GM19025 (cell line): ENCODE measurements at regions not wholly inside any gene's neighbourhood (a gene's known extent, or its start where the extent isn't known, plus 50 kb on each side); places are given as distances from the start of the nearest gene placed in this dataset.

ENCODE experiments used
- ATAC-seq: cut with Tn5 transposase; IDR thresholded peaks from one replicate; pipeline ENCODE4 v1.9.1; 2021; ENCODE audit warnings: mild to moderate bottlenecking, low read depth, moderate library complexity; ENCODE audit not compliant: unreplicated experiment

DNA sequence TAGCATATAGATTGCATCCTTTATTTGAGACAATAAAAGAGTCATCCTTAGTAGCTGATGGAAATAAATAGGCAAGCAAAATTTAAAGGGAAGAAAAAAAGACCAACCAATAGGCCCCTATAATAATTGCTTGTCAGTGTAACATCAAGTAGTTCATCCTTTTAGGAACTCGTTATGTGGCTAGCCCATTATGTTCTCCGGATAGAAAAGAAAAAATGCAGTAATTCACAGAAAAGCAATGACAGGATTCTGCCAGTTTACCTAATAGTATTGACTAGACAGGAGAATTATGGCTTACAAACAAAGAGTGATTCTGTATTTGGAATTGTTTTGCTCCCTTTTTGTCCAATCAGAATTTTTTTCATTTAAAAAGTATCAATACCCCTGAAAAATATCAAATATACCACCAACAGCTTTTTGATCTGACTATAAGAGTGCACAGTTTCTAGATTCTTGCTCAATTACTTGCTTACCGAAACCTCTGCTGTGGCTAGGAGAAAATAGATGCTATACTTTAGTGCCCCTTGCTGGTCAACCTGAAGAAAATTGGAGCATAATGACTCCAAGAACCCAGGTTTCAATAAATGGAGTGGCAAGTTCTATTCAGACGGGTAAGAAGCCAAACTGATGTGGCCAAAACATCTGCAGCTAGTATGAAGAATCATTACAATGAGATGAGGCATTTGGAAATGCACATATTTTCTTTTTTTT is 91.5 kb upstream of the SASH1 start:
- ATAC-seq, result no peak

DNA sequence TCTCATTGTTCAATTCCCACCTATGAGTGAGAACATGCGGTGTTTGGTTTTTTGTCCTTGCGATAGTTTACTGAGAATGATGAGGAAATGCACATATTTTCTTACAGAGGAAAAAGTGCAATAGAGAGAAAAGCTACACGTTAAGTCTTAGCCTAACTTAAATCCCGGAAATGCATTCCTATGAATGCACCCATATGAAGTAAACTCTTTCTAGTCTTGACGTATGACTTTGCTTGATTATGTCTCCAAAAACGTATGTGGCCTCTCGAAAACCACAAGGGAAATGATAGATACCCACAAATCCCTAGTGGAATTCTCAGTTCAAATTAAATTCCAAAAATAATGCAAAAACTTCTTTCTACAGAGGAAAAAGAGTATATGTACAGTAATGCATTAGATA is 90.7 kb upstream of the SASH1 start:
- no peak for ATAC-seq

DNA sequence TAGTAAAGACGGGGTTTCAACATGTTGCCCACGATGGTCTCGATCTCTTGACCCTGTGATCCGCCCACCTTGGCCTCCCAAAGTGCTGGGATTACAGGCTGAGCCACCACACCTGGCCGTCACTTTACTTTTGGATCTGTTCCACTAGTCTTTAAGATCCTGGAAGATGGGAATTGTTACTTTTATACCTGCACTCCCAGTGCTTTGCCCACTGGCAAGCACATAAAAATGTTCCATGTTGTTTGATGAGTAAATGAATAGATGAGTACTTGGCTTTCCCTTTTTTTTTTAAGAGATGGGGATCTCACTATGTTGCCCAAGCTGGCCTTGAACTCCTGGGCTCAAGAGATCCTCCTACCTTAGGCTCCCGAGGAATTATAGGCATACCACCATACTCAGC is 84.8 kb upstream of the SASH1 start:
- ATAC-seq, result no peak

DNA sequence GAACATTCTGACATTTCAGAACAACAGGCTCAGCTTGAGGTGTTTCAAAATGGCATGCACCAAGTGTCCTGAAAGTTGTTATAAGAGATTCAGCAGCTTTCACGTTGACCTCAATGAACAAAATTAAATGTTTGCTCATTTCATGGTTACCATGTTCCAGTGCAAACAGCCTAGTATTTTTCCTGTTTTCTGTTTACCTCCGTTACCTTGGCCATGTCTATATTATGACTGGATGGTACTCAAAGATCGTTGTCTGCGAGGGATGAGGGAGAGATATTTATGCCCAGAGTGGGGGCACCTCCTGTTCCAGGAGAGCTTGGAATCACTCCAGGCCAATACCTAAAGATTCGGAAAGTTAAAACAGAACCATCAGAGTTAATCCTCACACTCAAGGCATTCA is 83.8 kb upstream of the SASH1 start:
- ATAC-seq, result no peak

DNA sequence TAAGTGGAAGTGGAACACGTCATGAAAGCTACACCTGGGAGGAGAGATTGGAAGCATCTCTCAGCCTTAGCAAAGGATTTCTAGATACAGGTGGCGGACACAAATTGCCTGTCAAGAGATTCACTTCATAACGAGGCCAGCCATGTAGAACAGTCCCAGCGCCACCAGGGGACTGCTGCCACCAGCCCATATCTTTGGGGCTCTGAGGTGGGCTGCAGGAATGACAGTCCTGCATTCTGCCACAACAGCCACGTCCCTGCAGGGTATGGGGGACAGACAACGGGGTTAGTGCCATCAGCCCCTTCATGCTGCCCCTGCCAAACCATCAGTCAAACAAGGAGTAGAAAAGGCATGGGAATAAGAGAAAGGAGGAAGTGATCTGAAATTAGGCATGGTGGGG is 81.2 kb upstream of the SASH1 start:
- ATAC-seq, result no peak

DNA sequence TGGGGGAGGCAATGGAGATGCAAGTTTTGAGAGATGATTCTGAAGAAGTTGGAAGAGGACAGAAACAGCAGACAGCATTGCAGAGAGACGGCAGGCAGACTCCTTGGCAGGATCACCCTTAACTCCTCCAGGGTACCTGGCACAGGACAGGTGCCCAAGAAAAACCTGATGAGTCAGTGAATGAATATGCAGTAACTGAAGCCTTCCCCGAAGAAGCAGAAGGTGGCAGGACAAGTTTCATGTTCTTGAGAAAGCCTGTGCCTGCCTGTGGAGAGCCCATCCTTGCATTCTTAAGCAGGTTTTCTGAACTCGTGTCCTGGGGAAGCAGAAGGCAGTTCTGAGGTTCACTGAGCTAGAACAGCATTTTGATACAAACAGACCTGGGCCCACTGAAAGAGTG is 79.6 kb upstream of the SASH1 start:
- no peak for ATAC-seq

DNA sequence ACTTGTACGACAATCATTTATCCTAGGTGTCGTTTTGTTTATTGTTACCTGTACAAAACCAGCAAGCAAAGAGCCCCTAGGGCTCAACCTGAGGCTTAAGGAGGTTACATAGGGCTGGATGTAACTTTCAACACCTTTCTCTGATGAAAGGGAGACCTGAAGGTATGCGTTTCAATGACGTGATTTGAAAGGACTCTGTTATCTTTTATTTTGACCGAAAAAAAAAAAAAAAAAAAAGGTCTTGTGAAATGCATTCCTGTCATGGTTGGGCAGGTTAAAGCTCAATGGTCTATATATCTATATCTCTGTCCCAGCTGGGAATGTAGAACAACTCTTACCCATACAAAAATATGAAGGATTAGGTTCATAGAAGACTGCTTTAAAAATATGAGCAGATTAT is 78.7 kb upstream of the SASH1 start:
- ATAC-seq, result no peak

DNA sequence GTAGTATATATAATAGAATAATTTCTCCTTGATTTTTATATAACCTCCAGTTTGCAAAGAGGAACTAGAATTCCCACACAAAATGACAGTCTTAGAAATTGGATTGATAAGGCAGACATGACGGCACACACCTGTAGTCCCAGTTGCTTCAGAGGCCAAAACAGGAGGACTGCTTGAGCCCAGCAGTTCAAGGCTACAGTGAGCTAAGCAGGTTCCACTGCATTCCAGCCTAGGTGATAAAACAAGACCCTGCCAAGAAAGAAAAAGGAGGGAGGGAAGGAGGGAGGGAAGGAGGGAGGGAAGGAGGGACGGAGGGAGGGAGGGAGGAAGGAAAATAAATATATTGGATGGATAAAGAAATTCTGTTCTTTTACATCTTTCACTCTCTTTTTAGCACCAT is 77.6 kb upstream of the SASH1 start:
- no peak for ATAC-seq

DNA sequence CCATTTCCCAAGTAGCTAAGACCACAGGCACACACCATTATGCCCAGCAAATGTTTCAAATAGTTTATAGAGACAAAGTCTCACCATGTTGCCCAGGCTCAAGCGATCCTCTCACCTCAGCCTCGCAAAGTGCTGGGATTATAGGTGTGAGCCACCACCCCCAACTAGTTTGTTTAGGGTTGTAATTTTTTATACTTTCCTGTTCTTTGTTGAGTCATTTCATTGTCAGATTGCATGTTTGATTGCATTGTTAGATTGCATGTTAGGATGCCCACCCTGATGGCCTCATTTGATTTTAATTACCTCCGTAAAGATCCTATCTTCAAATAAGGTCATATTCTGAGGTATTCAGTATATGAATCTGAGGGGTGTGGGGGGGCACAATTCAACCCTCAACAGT is 73.3 kb upstream of the SASH1 start:
- ATAC-seq, result no peak

DNA sequence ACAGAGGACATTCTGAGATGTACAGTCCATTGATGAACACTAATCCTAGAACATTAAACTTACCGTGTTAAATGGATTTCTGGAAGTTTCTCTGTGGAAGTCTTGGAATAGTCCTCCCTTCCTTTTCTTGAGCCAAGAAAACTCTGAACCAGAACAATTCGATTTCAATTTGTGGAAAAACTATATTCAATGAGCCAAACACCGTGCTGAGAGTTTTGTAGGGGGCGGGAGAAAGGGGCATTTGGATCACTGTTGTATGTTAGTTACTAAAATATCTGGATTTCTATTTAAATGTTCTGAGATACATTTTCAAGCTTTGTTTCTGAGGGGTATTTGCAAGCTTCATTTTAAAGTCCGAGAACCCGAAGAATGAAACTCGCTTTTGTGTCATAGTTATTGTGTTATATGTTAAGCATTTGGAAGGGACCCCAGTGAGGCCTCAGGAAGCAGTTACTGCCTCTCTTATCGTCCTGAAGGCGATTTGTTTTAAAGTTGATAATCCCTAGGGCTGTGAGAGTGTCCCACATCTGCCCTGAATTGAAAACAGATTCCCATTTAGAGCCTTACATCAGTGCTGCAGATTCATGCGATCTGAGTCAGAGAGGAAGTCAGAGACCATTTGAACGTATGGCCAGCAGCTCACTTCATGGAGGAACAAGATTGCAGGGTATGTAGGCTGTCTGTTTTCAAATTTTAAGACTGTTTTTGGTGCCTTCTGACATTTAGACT is 70.8 kb upstream of the SASH1 start:
- ATAC-seq, result no peak

DNA sequence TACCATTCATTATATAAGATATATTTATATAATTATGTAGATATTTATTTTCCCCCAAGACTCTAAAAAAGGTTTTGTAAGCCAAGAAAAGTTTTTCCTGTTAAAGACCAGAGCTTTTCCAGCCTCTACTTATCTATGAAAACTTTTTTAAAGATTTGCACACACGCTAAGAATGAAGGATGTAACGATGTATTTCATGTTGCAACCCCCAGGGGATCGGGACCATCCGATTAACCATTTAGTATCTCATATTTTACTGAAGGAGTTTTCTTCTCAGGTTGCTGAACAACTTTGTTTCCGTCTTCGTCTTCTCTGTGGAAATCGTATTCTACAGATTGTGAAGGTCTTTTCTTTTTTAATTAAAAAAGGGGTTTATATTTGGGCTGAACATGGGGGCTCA is 70.0 kb upstream of the SASH1 start:
- no peak for ATAC-seq

DNA sequence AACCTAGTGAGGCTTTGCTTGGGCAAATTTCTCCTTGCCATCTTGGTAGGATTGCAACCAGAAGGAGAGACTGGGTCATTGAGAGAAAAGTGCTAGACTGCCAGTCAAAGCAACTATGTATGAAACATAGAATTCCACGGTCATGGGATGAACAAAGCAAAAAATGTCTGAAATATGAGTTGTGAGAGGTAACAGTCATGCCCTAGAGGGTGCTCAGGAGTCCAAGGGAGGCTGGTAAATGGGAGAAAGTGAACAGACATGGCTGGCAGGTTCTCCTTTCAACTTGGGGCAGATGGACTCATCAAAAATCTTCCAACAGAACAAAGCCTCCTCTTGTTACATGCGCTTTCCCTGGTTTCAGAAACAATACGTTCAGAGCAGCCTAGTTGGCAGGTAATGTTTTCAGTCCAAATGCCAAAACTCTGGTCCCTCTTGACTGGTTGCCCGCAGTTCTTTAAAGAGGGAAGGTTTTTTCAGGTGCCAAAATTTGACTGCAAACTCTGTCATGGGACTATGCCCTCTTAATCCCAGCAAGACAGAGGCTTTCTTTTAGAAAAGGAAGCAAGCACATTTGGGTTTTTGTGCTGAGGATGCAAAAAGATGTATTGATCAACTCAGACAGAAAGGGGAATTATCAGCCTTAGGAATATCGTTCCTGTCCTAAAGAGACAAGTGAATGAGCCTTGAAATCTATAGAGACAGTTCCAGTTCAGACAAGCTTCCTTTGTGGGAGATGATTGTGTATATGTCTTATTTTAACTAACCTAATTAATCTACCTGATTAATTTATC is 68.5 kb upstream of the SASH1 start:
- no peak for ATAC-seq

DNA sequence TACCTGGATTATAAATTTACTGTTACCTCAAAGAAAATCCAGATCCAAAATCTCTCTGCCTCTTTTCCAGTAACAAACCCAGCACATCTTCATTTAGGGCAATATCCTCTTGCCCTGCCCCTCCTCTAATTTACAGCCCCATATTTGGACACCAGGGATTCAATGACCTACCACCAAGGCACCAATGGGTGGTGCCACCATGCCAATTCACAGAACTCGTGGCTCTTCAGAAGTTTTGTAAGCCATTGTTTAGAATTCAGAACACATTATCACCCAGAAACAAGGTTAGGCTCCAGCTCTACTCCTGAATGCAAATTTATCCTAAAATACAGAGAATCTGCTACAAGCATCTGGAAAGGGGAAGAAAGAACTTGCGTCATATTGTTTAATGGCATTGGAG is 67.8 kb upstream of the SASH1 start:
- no peak for ATAC-seq

DNA sequence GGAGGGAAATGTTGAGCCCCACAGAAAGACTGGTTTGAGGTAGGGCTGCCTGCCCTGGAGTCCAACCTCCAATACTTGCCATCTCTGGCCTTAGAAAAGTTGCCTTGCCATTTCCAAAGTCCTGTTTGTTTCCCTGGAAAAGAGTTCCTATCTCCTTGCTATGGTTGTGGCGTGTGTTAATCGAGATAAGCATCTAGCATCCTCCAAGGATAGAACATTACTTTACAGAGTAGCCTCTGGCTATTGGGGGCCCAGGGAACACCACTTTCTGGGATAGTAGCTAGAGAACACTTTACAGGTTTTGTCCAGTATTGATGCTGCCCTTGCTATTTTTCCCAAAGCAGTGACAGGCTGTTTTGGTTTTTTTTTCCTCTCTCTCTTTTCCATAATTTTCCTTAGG is 57.4 kb upstream of the SASH1 start:
- no peak for ATAC-seq

DNA sequence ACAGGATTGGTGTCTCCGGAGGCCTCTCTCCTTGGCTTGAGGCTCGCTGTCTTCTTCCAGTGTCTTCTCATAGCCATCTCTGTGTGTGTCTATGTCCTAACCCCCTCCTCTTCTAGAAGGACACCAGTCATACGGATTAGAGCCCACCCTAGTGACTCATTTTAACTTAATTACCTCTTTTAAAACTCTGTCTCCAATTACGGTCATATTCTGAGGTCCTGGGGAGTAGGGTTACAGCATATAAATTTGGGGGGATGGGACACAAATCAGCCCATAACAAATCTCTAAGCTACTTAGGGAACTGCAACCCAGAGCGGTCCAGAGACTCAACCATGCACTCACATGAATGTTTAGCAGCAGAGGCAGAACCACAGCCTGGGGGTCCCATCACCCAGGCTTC is 56.1 kb upstream of the SASH1 start:
- no peak for ATAC-seq

DNA sequence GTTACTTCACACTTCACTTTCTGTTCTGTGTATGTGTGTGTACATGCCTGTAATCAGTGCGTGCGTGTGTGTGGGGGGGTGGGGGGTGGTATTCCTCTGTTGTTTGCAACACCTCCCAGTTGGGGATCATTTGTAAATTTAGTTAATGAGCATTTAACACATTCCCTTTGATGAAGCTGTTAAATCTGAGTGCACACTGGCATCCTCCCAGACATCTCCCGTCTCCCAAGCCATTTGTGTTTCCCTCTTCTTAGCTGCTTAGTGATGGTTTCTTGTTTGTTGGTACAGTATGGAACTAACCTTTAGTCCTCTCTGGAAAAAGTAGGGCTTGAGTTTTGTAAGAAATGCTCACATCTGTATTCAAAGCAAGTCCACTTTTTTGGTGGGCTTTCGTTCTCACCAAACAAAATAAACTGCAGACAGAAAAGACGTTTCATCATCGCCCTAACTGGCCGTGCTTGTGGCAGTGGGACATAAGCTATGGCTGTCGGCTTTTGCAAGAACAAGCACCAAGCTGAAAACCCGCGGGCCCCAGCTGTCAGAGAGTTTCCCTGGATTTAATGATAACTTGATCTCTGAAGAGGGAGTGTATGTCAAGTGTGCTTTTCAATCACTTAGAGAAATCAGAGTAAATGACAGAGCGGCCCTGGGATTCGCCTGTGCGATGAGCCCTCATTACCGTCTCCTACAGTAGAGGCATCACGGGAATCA is 54.9 kb upstream of the SASH1 start:
- ATAC-seq, result no peak

DNA sequence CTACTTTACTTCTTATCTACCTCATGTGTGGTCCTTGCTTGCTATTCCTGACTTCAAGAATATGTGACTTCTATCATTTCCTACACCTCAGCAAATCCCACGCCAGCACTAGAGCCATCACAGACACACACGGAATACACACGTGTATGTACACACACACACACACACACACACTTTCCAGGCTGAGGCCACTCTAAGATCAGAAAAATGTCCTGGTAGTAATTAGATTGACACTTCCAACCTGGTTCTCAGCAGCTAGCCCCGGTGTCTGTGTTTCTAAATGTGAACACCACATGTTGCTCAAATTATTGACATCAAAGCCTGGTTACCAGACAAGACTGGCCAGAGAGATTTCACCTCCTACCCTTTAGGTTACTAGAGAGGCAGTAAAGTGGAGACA is 54.1 kb upstream of the SASH1 start:
- no peak for ATAC-seq

DNA sequence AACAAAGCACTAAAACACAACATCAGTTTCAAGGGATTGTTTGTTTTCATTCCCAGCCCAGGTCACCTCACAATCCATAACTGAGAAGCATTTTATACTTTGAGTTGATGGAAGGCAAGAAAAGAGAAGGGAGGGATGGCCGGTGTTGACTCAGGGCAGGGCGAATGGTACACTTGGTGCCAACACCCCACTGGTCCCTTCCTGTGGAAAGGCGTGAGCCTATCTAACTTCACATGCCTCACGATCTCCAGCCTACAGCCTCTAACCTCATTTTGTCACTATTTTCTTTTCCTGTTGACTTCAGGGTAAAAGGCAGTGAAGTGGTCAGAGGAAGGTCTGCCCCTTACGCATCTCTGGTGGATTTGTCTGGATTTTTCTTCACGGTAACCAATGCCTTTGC is 53.5 kb upstream of the SASH1 start:
- no peak for ATAC-seq

DNA sequence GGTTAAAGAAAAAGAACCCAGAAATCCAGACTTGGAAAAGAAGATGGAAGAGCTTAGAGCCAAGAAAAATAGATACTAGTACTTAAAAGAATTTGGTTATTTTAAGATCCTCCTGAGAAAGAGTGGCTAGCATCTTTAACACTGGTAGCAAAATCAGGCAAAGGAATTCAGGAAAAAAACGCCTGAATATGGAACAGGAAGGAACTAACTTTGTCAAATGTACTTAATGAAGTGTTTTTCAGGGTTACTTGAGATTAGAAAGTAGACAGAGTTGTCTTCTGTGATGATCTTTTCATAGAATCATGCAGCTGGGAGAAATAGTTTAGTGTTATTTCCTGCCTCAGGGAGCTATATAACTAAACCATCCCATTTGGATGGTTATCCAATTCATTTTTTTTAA is 50.8 kb upstream of the SASH1 start:
- ATAC-seq, result no peak
